Non-pigmented ciliary epithelial cell (primary cell): ENCODE measurements at regions not wholly inside any gene's neighbourhood (a gene's known extent, or its start where the extent isn't known, plus 50 kb on each side); places are given as distances from the start of the nearest gene placed in this dataset.
"Not testable (repeated sequence)": the region's sequence is repeated elsewhere in the genome, so short reads cannot be mapped to it uniquely, and the experiment has no call there.

Experiments used
- DNase-seq: peaks from one replicate; pipeline ENCODE4 v3.0.0-alpha.2; 2010; ENCODE audit warnings: low read depth

DNA sequence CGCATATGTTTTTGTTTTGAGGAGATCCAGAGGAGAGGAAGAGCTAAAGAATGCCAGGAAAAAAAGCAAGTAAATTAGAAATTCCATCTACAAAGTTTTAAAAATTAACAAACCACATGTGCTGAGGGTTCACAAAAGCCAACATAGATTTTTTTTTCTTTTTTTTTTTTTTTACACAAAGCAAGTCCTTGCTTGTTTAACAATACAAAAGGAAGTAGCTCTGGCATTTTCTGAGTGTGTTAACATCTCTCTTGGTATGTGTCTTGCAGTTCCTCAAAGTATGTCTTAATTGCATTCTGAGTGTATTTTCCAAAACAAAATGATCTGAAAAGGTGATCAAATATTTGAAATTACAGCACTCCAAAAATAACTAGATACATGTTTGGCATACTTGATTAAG lies 1682.7 kb upstream of the AGA start:
- DNase-seq, result no peak

DNA sequence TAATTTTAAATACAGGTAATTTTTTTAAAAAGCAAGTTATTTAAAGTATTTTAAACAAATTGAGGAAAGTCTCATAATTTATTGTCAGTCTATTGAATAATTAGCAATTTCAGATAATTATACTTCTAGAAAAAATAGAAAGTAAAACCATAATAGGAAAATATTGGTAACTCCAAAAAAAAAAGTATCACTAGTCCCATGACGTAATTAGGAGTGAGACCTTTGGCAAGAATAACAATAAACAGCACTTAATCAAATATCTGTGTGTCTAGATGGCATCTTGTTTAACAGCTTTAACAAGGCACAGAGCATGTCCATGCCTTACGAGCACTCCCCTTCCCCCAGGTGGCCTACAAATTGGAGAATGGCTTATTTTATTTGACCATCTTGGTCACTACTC lies 1683.6 kb upstream of the AGA start:
- DNase-seq, result no peak

DNA sequence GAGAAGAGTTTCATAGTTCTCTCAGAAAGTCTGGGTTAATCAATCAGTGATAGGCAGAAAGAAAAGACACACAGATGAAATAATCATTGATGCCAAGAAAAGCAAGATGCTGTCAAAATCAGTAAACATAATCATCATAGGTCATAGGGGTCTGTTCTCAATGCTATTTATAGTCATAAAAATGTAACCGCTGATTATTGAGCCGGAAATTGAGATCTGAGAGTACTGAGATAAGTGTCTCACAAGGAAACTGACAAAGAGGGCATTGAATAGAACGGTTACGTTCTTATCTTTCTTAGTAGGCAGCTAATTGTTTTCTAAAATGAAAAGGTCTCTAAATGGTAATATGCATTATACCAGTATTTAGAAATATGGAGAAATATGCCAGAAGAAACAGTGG lies 1686.1 kb upstream of the AGA start:
- no peak for DNase-seq

DNA sequence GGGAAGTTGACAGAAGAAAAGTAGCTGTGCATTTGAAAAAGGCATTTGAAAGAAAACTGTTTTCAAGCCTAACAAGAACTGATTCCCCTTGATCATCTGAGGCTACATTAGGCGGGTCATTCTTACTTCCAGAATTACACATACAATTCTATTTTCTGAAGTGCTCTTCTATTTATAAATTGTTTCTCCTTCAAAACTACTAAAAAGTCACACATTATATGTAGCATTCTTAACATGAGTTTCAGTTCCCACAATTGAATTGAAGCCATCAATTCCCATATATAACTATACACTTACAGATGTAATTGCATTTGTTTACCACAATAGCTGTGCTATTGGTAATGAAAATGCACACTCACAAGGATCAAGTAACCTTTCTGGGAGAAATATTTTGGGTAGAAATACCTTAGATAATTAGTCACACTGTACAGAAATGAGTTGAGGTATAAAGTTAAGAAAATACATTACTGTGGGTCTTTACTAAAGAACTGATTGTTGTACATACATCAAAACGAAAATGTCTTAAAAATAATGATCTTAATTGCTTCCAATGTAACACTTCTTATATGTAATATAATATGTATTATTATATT lies 1688.0 kb upstream of the AGA start:
- DNase-seq, result no peak

DNA sequence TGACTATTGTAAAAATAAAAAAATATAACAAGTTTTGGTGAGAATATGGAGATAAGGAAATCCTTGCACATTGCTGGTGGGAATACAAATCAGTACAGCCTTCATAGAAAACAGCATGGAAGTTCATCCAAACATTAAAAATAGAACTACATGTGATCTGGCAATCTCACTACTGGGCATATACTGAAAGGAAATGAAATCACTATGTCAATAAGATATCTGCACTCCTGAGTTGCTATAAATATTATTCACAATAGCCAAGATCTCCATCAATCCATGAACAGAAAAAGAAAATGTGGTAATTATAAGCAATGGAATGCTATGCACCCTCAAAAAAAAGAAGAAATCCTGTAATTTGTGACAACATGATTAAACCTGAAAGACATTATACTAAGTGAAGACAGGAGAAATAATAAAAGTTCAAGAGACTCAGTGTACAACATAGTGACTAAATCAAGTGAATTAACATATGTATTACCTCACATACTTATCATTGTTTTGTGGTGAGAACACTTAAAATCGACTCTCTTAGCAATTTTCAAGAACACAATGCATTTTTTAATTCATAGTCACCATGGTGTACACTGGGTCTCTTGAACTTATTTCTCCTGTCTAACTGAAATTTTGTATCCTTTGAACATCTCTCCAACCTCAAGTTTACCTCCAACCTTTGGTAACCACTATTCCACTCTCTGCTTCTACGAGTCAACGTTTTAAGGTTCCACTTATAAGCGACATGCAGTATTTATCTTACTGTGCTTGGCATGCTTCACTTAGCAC lies 1703.7 kb upstream of the AGA start:
- DNase-seq, result peak; percentile 50

DNA sequence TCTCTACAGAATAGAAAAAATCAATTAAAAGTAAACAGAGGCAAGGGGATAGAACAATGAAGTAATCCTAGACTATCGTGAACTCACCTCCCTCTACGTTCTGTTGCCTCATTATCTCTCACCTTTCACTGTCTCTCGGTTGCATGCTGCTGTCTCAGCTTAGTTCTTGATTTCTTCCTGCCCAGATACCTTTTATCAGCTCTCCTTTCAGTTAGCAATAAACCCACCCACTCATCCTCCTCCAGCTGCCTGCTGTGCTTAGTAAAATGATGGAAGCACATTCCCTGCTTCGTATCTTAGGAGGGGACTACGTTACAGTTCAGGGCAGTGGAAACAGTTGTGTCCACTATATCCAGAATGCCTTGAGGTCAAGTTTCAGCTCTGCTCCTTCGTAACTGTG lies 1709.5 kb upstream of the AGA start:
- no peak for DNase-seq

DNA sequence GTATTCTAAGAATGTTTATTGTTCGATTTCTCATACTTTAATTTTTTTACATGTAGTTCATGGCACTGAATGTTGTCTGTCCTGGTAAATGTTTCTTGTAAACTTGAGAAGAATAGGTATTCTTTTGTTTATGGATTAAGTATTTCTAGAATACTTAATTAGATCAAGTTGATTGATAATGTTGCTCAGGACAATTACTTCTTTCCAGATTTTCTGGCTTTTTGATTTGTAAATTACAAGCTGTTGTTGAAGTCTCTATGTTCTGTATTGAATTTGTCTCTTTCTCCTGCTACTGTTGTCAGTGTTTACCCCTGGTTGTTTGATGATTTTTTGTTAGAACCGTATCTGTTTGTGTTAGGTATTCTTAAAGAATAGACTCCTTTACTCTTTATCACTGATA lies 1720.9 kb upstream of the AGA start:
- no peak for DNase-seq

DNA sequence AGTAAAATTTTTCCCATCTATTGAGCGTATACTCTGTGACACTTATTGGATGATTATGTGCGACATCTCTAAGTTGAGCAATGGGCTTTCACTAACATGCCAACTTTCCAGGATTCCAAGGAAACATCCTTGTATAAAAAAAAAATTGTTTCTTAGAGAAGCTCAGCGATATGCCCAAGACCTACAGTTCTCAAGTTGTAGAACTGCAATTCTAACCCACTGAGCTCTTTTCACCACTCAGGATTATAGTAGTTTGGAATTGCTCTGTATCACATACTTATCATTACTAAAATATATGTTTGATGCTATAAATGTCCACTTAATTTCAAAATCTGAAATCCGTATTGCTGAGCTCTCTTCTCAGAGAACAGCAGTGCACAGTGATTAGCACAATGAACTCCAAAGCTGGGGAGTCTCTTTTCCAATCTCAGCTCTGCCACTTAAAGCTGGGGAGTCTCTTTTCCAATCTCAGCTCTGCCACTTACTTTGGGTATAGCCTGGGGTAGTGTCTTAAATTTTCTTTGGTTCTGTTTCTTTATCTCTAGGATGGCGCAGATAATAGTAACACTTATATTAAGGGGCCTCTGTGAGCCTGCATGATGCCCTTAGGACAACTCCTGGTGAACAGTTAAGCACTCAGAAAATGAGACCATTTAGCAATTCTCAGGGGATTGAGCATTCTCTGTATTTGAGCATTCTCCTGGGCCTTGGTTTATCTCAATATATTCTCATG lies 1722.2 kb upstream of the AGA start:
- DNase-seq, result no peak

DNA sequence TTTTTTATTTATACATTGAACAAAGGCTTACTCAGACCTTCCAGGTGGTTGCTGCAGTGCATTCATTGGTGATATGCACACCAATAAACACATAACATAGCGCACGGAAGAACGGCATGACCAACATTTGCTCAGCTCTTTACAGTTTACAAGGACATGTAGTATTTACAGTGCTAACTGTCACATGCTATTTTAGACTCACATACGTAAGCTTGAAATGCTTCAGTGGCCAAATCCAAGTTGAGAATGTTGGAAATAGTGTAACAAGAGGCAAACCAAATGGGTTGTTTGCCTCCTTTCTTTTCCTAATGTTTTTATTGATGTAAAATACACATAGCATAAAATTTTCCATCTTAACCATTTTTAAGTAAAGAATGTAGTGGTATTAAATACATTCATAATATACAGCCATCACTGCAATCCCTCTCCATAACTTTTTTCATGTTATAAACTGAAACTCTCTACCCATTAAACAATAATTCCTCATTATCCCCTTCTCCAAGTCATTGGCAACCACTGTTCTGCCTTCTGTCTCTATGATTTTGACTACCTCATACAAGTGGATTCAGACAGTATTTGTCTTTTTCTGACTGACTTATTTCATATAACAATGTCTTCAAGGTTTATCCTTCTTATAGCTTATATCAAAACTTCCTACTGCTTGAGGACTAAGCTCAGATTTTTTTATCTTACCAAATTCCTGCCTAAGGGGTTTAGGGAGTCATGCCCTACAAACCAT lies 1722.9 kb upstream of the AGA start:
- no peak for DNase-seq

DNA sequence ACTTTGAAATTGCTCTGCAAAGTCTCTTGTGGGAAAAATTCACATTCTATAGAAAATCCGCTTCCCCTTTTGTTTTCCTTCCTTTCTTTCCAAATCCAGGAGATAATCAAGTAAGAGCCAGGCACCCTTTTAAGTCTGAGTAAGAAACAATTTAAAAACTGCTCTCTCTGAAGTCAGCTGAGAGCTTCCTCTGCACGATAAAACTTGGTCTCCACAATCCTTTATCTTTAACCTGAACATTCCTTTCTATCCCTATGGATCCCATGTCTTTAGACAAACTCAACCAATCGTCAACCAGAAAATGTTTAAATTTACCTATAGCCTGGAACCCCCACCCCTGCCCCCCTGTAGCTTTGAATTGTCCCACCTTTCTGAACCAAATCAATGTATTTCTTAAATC lies 1723.6 kb upstream of the AGA start:
- no peak for DNase-seq

DNA sequence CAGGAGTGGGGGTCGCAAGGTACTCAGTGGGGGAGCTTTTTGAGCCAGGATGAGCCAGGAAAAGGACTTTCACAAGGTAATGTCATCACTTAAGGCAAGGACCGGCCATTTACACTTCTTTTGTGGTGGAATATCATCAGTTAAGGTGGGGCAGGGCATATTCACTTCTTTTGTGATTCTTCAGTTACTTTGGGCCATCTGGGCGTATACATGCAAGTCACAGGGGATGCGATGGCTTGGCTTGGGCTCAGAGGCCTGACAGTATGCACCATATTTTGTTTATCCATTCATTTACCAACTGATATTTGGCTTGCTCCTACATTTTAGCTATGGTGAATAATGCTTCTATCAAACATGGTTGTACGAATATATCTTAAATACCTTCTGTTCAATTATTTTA lies 1728.1 kb upstream of the AGA start:
- not testable (repeated sequence) for DNase-seq

DNA sequence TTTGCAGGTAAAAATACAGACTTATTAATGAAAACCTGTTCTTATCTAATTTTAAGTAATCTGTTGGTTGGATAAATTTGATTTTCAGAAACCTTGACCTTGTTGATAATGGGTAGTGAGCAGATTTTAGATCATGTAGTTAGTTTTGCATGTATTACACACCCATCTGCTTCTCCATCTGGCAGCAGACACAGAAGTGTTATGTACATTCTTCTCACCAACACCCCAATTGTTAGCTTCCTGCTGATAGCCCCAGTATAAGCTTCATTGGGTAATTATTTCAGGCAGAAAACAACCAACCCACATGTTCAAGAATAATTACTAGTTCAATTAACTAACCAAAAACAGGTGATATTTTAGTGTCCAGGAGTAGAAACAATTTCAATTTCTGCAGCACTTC lies 1740.5 kb upstream of the AGA start:
- DNase-seq, result no peak

DNA sequence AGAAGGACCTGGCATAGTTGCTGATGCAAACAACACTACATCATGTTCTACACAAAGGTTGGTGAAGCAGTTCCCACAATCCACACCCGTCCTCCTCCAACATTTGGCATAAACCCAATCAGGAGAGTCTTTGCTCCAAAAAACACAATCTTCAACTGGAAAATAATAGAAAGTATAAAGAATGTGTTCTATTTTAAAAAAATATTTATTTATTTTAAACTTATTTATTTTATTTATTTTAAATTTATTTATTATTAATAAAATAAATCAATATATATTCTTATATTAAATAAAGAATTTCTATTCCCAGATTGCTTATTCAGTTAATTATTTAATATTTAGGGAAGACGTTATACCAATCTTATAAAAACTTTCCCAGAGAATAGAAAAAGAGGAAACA lies 1753.7 kb upstream of the AGA start:
- DNase-seq, result no peak

DNA sequence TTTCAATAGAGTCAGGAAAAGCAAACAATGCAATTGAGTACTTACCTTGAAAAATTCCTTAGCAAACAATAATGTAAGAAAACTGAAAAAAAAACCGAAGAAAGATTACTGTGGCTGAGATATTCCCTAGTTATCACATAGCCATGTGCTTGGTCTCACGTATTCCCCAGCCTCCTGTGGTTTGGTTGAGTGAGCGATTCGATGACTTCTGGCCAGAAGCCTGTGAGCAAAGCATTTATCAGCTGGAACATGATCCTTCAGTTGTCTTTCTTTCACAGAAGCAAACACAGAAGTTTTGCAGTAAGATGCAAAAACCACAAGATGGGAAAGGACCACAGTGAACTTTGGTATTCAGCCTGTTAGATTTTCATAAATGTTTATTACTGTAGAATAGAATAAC lies 1754.3 kb upstream of the AGA start:
- DNase-seq, result peak; percentile 58

DNA sequence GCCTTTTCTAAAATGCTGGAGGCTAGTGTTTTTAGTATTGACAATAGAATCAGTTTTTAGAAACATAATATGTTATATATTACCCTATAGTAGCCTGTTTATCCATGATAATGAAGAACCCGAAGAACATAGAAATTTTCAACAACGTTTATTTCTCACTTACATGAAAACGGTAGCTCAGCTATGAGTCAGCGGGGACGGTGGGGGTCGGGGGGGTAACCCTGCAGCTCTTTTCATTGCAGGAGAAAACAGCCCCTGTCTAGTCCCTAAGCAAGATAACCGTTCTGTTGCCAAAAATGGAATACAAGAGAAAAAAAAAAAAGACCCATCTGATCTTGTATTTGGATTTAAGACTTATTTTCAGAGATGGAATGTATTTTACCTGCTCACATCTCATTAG lies 1758.4 kb upstream of the AGA start:
- no peak for DNase-seq

DNA sequence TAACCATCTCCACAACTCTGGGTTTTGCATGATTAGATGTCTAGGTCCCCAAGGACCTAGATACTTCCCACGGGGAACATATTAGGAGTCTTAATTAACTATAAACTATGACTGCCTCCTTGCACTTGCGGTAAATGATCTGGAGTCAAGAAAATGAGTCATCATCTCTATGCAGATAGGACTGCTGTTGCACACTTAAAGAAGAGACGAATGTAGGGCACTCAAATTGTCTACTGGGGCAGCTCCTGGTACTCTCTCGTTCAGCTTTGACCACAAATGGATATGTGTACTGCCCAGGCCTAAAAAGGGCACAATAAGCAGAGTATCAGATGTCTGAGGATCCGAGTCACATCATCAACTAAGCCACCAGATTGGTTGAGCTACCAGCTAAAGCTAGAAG lies 1783.4 kb upstream of the AGA start:
- DNase-seq, result no peak

DNA sequence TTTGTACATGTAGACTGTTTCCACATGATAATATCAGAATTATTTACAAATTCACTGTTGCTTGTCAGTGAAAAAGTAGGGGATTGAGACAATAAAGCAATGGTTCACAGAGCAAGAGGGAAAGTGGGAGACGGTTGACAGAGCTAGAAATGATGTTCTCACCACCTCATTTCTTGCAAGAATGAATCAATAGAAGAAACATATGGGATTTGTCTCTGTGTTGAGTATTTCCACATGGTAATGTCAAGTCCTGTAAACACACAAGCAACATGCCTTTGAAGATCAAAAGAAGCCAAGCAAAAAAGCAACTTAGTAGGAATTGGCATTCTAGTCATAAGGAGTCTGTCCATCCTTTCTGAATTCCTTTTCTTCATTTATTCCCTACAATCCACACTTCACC lies 1806.6 kb upstream of the AGA start:
- DNase-seq, result no peak

DNA sequence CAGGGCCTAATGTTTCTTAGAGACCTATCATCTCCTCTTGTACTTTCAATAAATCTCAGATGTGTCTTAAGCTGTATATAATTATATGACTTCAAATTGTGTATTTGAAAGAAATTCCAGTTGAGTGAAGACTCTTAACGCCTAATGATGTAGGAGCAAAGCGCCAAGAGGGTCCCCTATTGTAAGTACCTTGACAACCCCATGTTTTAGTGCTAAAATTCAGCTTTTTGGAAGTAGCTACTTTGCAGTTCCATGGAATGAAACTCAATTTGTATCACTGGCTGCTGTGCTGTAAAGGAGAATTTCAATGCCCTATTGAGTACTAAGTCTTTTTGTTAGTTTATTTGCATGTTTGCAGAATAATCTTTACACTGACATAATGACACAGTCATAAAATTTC lies 1826.6 kb upstream of the AGA start:
- no peak for DNase-seq

DNA sequence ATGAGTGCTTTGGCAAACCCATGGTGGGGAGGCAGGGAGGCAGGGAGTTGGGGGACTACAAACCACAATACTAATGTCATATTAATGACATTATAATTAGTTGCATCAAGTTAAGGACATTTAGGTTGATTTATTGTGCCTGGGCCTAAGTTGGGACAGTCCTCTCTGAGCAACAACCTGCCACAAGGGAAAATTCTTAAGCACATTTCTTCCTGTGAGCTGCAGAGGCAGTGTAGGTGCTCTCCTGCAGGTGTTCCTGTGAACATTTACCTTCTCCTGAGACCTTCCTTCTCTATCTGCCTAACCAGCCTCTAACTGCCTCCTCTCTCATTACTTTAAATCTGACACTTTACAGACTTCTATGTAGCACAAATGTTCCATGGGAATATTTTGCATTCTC lies 1830.0 kb upstream of the AGA start:
- DNase-seq, result no peak

DNA sequence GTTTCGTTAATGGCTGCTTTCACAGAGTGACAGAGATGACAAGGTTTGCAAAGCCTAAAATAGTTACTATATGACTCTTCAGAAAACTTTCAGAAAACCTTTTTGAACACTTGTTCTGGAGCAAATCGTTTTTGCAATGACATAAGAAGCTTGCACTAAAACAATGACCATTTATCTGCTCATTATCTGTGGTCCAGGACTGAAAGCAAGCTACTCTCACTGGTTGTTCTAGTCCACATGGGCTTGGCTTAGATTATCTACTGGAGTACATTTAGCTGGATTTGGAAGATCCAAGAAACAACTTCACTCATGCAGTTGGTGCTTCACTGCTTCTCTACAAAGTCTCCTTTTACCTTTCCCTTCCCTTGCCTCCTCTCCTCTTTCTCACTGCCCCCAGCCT lies 1836.4 kb upstream of the AGA start:
- no peak for DNase-seq

DNA sequence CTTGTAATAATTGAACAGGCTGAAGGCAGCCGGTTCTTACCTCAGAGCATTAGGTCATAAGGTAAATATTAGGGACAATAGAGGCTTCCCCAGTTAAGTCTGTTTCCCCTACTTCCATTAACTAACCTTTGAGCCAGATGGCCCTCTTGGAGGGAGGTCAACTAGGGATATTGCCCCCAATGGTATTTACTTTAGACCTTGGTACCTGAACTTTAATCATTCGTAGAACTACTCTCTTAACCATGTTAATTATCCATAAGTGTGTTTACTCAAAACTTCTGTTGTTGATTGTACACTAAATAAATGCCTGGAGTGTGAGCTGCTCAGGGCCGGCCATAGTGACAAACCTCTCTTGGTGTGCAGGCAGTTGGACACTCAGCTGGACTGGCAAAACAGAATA lies 1843.5 kb upstream of the AGA start:
- no peak for DNase-seq

DNA sequence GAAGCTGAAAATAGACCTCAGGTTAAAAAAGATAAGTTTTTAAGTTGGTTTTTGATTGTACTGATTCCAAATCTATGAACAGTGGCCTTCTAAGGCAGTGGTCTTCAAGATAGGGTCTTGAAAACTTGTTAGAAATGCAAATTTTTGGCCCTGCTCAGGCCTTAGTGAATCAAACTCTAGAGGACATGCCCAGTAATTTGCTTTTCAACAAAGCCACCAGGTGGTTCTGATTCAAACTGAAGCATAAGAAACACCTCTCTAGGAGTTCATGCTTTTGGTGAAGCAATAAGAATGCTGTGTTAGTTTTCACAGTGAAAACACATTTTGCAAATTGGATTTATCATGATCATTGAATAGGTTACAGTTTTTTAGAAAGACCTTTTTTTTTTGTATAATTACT lies 1849.4 kb upstream of the AGA start:
- DNase-seq, result no peak

DNA sequence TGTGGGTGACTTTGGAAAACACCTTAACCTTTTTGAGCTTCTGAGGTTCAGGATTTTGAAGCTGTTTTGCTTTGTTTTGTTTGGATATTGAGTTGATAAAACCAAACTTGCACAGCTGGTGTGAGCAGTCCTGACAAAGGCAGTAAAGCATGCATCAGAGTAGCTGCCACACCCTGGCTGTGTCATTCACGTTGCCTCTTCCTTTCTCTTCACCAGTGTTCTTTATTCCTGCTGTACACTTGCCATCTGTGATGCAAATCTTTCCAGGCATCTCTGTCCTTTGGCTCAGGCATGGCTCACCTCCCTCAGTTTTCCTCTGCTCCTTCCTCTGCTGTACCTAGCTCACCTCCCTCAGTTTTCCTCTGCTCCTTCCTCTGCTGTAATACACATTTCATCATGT lies 1850.2 kb upstream of the AGA start:
- no peak for DNase-seq
